KMS-11 (cell line): ENCODE measurements at regions not wholly inside any gene's neighbourhood (a gene's known extent, or its start where the extent isn't known, plus 50 kb on each side); places are given as distances from the start of the nearest gene placed in this dataset.

Source experiments
- H2AFZ ChIP-seq: fragments of 200-600 bp; sonication (generic); 2 replicates; pipeline ENCODE4 v1.6.1; 2016; ENCODE audit warnings: antibody characterized with exemption, mixed run types, low read depth
- H3K27ac ChIP-seq: fragments of 200-600 bp; sonication (generic); 2 replicates; pipeline ENCODE4 v1.6.1; 2016; ENCODE audit warnings: mild to moderate bottlenecking, mixed run types
- H3K27me3 ChIP-seq: fragments of 200-600 bp; sonication (generic); 2 replicates; pipeline ENCODE4 v1.6.1; 2017; ENCODE audit warnings: mild to moderate bottlenecking, low read depth, mixed run types, moderate library complexity; ENCODE audit not compliant: insufficient read depth
- H3K36me3 ChIP-seq: fragments of 200-600 bp; sonication (generic); 2 replicates; pipeline ENCODE4 v1.6.1; 2017; ENCODE audit warnings: mild to moderate bottlenecking, mixed run types; ENCODE audit not compliant: insufficient read depth
- H3K4me1 ChIP-seq: fragments of 200-600 bp; sonication (generic); 2 replicates; pipeline ENCODE4 v1.6.1; 2016; ENCODE audit warnings: mild to moderate bottlenecking, low read depth, mixed run types; ENCODE audit not compliant: poor library complexity, severe bottlenecking
- H3K4me2 ChIP-seq: fragments of 200-600 bp; sonication (generic); 2 replicates; pipeline ENCODE4 v1.7.0; 2016; ENCODE audit warnings: mild to moderate bottlenecking, mixed run types
- H3K4me3 ChIP-seq: fragments of 200-600 bp; sonication (generic); IDR thresholded peaks from 2 replicates; pipeline ENCODE4 v1.6.1; 2017; ENCODE audit warnings: low read depth, low read length, mixed read lengths; ENCODE audit not compliant: insufficient read depth
- H3K79me2 ChIP-seq: fragments of 200-600 bp; sonication (generic); 2 replicates; pipeline ENCODE4 v1.6.1; 2016; ENCODE audit warnings: low read depth, mixed run types; ENCODE audit not compliant: insufficient read depth
- H3K9ac ChIP-seq: fragments of 200-600 bp; sonication (generic); 2 replicates; pipeline ENCODE4 v1.6.1; 2016; ENCODE audit warnings: mild to moderate bottlenecking, mixed run types
- H4K20me1 ChIP-seq: fragments of 200-600 bp; sonication (generic); 2 replicates; pipeline ENCODE4 v1.6.1; 2016; ENCODE audit warnings: mild to moderate bottlenecking, mixed run types; ENCODE audit not compliant: insufficient read depth
- TF ChIP-seq, protein P1 (sequence below): fragments of 200-600 bp; sonication (generic); conservative IDR thresholded peaks from 2 replicates; pipeline ENCODE4 v1.6.1; 2017; ENCODE audit warnings: low read depth, mild to moderate bottlenecking, antibody characterized with exemption, low read length, moderate library complexity, mixed read lengths

DNA sequence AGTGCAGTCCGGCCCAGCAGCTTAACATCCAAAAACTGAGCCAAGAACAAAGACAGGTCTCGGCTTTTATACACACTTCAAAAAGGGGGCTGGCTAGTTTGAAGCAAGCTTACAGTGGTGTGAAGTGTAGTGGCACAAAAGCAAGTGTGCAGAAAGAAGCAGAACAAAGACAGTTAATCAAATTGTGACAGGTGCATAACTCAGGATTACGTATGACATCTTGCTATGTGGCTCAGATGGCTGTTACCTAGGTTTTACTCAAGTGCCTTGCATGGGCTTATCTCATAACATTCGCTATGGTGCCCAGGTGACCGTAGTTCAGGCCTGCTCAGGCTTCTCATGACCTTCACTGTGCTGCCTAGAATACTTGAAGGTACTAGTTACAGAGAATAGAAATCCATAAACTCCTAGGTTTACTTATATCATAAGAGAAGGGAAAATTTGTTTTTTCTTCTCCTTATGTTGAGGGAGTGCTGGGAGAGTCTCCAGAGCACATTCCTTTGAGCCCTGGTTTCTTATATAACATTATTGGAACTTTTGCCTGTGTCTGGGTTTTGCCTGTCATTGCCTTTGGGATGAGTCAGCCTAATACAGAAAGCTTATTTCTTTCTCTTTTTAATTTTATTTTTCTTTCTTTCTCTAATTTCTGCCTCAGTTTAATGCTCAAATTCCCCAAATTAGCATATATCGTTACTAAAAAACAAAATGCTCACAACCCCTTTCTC, 1629.1 kb upstream of the PCDH20 start:
- Histone ChIP-seq H3K36me3 (no peaks in the 10 kb centered on the region), H4K20me1 (no peaks in the 10 kb centered on the region), H3K4me3 (no peak overlapping the region), H2AFZ (no peak overlapping the region), H3K4me1 (no peaks in the 10 kb centered on the region), H3K9ac (no peak overlapping the region), H3K4me2 (no peak overlapping the region), H3K27me3 (no peaks in the 10 kb centered on the region), H3K79me2 (no peaks in the 10 kb centered on the region), H3K27ac (no peak overlapping the region)
- TF ChIP-seq, protein P1, sequence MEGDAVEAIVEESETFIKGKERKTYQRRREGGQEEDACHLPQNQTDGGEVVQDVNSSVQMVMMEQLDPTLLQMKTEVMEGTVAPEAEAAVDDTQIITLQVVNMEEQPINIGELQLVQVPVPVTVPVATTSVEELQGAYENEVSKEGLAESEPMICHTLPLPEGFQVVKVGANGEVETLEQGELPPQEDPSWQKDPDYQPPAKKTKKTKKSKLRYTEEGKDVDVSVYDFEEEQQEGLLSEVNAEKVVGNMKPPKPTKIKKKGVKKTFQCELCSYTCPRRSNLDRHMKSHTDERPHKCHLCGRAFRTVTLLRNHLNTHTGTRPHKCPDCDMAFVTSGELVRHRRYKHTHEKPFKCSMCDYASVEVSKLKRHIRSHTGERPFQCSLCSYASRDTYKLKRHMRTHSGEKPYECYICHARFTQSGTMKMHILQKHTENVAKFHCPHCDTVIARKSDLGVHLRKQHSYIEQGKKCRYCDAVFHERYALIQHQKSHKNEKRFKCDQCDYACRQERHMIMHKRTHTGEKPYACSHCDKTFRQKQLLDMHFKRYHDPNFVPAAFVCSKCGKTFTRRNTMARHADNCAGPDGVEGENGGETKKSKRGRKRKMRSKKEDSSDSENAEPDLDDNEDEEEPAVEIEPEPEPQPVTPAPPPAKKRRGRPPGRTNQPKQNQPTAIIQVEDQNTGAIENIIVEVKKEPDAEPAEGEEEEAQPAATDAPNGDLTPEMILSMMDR = no peak

DNA sequence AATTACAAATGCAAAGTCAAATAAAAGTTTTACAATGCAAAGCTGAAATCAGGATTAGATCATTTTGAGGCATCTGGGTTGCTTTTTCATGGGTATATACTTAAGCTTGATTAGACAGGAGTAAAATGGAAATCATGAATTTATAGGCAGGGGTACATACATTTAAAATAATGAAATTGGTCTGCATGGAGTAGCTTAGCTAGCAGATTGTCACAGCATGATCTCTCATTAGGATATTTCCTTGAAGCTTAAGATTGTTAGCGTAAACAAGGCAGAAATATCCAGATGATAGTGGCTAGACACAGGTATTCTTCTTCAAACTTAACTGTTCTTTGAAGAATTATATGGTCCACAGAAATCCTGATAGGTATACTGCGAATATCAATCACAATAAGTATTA, 1627.0 kb upstream of the PCDH20 start:
- H3K4me3 ChIP-seq = no peak overlapping the region
- H3K4me2 ChIP-seq = no peak overlapping the region
- H3K79me2 ChIP-seq = no peaks in the 10 kb centered on the region
- no peaks in the 10 kb centered on the region for H3K27me3 ChIP-seq
- no peak overlapping the region for H2AFZ ChIP-seq
- H4K20me1 ChIP-seq = no peaks in the 10 kb centered on the region
- H3K36me3 ChIP-seq = no peaks in the 10 kb centered on the region
- no peak overlapping the region for H3K9ac ChIP-seq
- TF ChIP-seq, protein P1 = no peak
- H3K27ac ChIP-seq = no peak overlapping the region
- no peaks in the 10 kb centered on the region for H3K4me1 ChIP-seq

DNA sequence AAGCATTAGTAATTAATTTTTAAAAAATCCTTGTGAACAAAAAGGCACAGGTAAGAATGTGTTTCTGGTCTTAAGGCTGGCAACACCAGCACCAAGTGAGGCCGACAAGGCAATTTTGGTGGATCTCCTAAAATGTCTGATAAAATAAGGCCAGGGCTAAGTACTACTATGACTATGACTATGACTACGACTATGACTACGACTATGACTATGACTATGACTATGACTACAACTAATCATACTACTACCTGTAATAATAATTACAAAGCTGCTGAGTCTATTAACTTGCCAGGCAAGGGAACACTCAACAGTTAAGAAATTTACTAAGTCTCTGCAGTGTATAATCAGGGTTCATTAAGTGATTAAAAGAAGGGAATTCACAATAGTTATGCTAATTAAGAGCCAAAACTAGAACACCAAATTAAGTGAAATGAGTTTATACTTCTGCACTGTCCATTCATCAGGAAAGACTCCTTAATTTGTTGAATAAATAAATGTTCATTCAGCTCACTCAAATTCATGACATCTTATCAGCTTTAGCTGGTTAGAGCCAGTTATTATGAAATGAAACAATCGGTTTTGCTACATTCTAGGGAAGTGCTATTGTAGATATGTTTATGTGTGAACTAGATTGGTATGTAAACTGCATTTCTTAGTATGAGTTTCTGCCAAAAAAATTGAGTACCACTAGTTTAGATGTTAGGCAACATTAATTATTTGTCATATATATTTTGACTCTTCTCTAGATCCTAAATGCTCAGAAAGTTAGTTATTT, 1626.2 kb upstream of the PCDH20 start:
- TF ChIP-seq, protein P1 = no peak
- Histone ChIP-seq H3K27ac (no peak overlapping the region), H3K27me3 (no peaks in the 10 kb centered on the region), H4K20me1 (no peaks in the 10 kb centered on the region), H3K4me2 (no peak overlapping the region), H3K4me3 (no peak overlapping the region), H3K79me2 (no peaks in the 10 kb centered on the region), H3K9ac (no peak overlapping the region), H3K4me1 (no peaks in the 10 kb centered on the region), H2AFZ (no peak overlapping the region), H3K36me3 (no peaks in the 10 kb centered on the region)

DNA sequence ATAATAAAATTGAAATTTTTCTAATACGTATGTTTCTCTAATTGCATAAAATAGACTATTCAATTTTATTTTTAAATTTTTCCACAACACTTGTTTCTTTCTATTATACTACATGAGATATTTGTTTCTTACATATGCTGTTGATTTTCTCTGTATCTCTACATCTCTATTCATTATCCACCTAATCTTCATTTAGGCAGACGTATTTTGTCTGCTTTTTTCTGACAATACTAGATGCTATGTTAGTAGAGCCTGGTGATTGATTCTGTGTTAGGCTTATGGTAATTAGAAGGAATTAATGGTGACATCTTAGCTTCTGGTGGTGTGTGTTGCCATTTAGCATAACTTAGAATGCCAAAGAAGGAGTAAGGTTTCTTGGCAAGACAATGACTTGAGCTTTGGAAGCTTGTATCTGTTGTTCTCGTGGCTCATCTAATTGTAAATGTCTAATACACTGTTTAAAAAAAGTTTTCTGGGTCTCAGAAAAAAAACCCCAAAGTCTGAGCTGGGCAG, 1610.7 kb upstream of the PCDH20 start:
- H3K4me1 ChIP-seq = no peaks in the 10 kb centered on the region
- no peak overlapping the region for H2AFZ ChIP-seq
- no peaks in the 10 kb centered on the region for H3K36me3 ChIP-seq
- no peak overlapping the region for H3K9ac ChIP-seq
- H3K27me3 ChIP-seq = no peaks in the 10 kb centered on the region
- TF ChIP-seq, protein P1 = no peak
- no peak overlapping the region for H3K27ac ChIP-seq
- H3K4me3 ChIP-seq = no peak overlapping the region
- H3K4me2 ChIP-seq = no peak overlapping the region
- no peaks in the 10 kb centered on the region for H4K20me1 ChIP-seq
- no peaks in the 10 kb centered on the region for H3K79me2 ChIP-seq
